GM23338 (cell line): ENCODE measurements at regions not wholly inside any gene's neighbourhood (a gene's known extent, or its start where the extent isn't known, plus 50 kb on each side); places are given as distances from the start of the nearest gene placed in this dataset.

Experiments used
- ETS1 ChIP-seq: IDR thresholded peaks from 2 replicates; pipeline ENCODE4 v1.6.1; 2016; ENCODE audit warnings: antibody characterized with exemption
- EZH2phosphoT487 ChIP-seq: fragments of 200-600 bp; sonication (generic); IDR thresholded peaks from one replicate; pipeline ENCODE4 v1.8.1; 2018; ENCODE audit warnings: antibody characterized with exemption; ENCODE audit not compliant: unreplicated experiment
- JUNB ChIP-seq: IDR thresholded peaks from one replicate; pipeline ENCODE4 v1.6.1; 2016; ENCODE audit warnings: antibody characterized with exemption; ENCODE audit not compliant: unreplicated experiment
- NANOG ChIP-seq: IDR thresholded peaks from 2 replicates; pipeline ENCODE4 v1.6.1; 2016; ENCODE audit warnings: antibody characterized with exemption, borderline replicate concordance
- POLR2AphosphoS5 ChIP-seq: IDR thresholded peaks from 2 replicates; pipeline ENCODE4 v1.6.1; 2016; ENCODE audit warnings: antibody characterized with exemption, low read depth
- REST ChIP-seq: IDR thresholded peaks from one replicate; pipeline ENCODE4 v1.6.1; 2018; ENCODE audit warnings: antibody characterized with exemption; ENCODE audit not compliant: unreplicated experiment
- ZNF114 ChIP-seq: fragments of 250-450 bp; sonication (Bioruptor Pico); IDR thresholded peaks from 2 replicates; pipeline ENCODE4 v1.5.0; 2020; ENCODE audit warnings: mild to moderate bottlenecking, moderate library complexity
- ZNF462 ChIP-seq: fragments of 250-450 bp; sonication (Bioruptor Pico); IDR thresholded peaks from 2 replicates; pipeline ENCODE4 v1.5.0; 2020; ENCODE audit warnings: mild to moderate bottlenecking, moderate library complexity

- TF ChIP-seq ZNF462 (CRISPR knock-in tag) (no peak), EZH2phosphoT487 (no peak), POLR2AphosphoS5 (no peak), JUNB (no peak), ETS1 (no peak), NANOG (no peak), REST (no peak), ZNF114 (CRISPR knock-in tag) (no peak)
Measured at GRCh38 chr7:24442170-24442777, 131.0 kb upstream of the PALS2 start (continued).
